ENCODE measurements at regions not wholly inside any gene's neighbourhood (a gene's known extent, or its start where the extent isn't known, plus 50 kb on each side); places are given as distances from the start of the nearest gene placed in this dataset.

GRCh38 chr20:19009081-19009688 is 195.6 kb downstream of the SCP2D1 start:
- ATAC-seq (no peak), DNase-seq (no peak)
- Mint-ChIP-seq H3K27ac (no peak overlapping the region), H3K4me1 (ENCODE audit: low read depth) (no peaks in the 10 kb centered on the region), H3K9me3 (no peaks in the 10 kb centered on the region), H3K36me3 (ENCODE audit: low read depth) (no peaks in the 10 kb centered on the region), H3K4me3 (no peak overlapping the region), H3K27me3 (no peaks in the 10 kb centered on the region)
- no peak for TF ChIP-seq CTCF (IDR thresholded peaks at IDR 0.05)
- intact Hi-C loops (cut with micrococcal nuclease), result no loop called here
- ChIA-PET POLR2A (interaction anchor here (0.7 kb wide), 1 partner anchor 73 kb away, joined by 3 read pairs; no protein-coding TSS in a partner anchor), CTCF (no interaction called here)

GRCh38 chr20:19012676-19013075 is 199.1 kb downstream of the SCP2D1 start:
- no peaks in the 10 kb centered on the region for H3K36me3 Mint-ChIP-seq (ENCODE audit: low read depth)
- ChIA-PET POLR2A (interaction anchor here (1.4 kb wide), 1 partner anchor 13 kb away, joined by 6 read pairs; no protein-coding TSS in a partner anchor), CTCF (no interaction called here)
- DNase-seq (no peak), ATAC-seq (no peak)
- H3K9me3 Mint-ChIP-seq, result no peaks in the 10 kb centered on the region
- no peak for TF ChIP-seq CTCF (IDR thresholded peaks at IDR 0.05)
- H3K4me1 Mint-ChIP-seq (ENCODE audit: low read depth), result no peaks in the 10 kb centered on the region
- intact Hi-C loops (cut with micrococcal nuclease), result no loop called here
- H3K27me3 Mint-ChIP-seq, result no peaks in the 10 kb centered on the region
- no peak overlapping the region for H3K4me3 Mint-ChIP-seq
- no peak overlapping the region for H3K27ac Mint-ChIP-seq

GRCh38 chr20:19013907-19014306 is 198.5 kb upstream of the SLC24A3 start:
- no peak for TF ChIP-seq CTCF (IDR thresholded peaks at IDR 0.05)
- H3K27ac Mint-ChIP-seq, result no peak overlapping the region
- H3K4me3 Mint-ChIP-seq, result no peak overlapping the region
- H3K9me3 Mint-ChIP-seq, result no peaks in the 10 kb centered on the region
- H3K36me3 Mint-ChIP-seq (ENCODE audit: low read depth), result no peaks in the 10 kb centered on the region
- no peak for ATAC-seq
- H3K27me3 Mint-ChIP-seq, result no peaks in the 10 kb centered on the region
- POLR2A ChIA-PET, result no interaction called here
- CTCF ChIA-PET, result no interaction called here
- intact Hi-C loops (cut with micrococcal nuclease), result no loop called here
- no peak for DNase-seq
- no peaks in the 10 kb centered on the region for H3K4me1 Mint-ChIP-seq (ENCODE audit: low read depth)

GRCh38 chr20:19015351-19016139 is 196.9 kb upstream of the SLC24A3 start:
- Mint-ChIP-seq H3K27me3 (no peaks in the 10 kb centered on the region), H3K4me3 (no peak overlapping the region), H3K27ac (no peak overlapping the region), H3K36me3 (ENCODE audit: low read depth) (no peaks in the 10 kb centered on the region), H3K4me1 (ENCODE audit: low read depth) (no peaks in the 10 kb centered on the region), H3K9me3 (no peaks in the 10 kb centered on the region)
- ATAC-seq (no peak), DNase-seq (no peak)
- intact Hi-C loops (cut with micrococcal nuclease), result no loop called here
- POLR2A ChIA-PET, result no interaction called here
- no peak for TF ChIP-seq CTCF (IDR thresholded peaks at IDR 0.05)
- CTCF ChIA-PET, result no interaction called here

- POLR2A ChIA-PET, result no interaction called here
- intact Hi-C loops (cut with micrococcal nuclease), result no loop called here
- DNase-seq (no peak), ATAC-seq (no peak)
- Mint-ChIP-seq H3K9me3 (no peaks in the 10 kb centered on the region), H3K36me3 (ENCODE audit: low read depth) (no peaks in the 10 kb centered on the region), H3K4me1 (ENCODE audit: low read depth) (no peaks in the 10 kb centered on the region), H3K4me3 (no peak overlapping the region), H3K27ac (no peak overlapping the region), H3K27me3 (no peaks in the 10 kb centered on the region)
- CTCF ChIA-PET, result no interaction called here
- TF ChIP-seq CTCF (IDR thresholded peaks at IDR 0.05), result no peak
These were observed 196.3 kb upstream of the SLC24A3 start for GRCh38 chr20:19016140-19016497.
